Nucleus accumbens (tissue), 56 donors: ENCODE measurements at regions not wholly inside any gene's neighbourhood (a gene's known extent, or its start where the extent isn't known, plus 50 kb on each side); places are given as distances from the start of the nearest gene placed in this dataset.
"Not testable (repeated sequence)": the region's sequence is repeated elsewhere in the genome, so short reads cannot be mapped to it uniquely, and the experiment has no call there.

ENCODE experiments used
- DNase-seq, 56 donors: peaks; one replicate each; lab custom pipeline; 2025; lab: John Stamatoyannopoulos, UW

GRCh38 chr4:33953848-33954247, 2290.5 kb downstream of the ARAP2 start:
- not testable (repeated sequence) for DNase-seq

GRCh38 chr4:33954759-33955158, 2289.6 kb downstream of the ARAP2 start:
- no peak for DNase-seq

GRCh38 chr4:33959519-33959918, 2284.8 kb downstream of the ARAP2 start:
- no peak for DNase-seq

- DNase-seq = no peak
These were observed 2282.6 kb downstream of the ARAP2 start for GRCh38 chr4:33961761-33962160.

GRCh38 chr4:33966808-33967207, 2277.5 kb downstream of the ARAP2 start:
- DNase-seq = no peak

- no peak for DNase-seq
These were observed 2270.0 kb downstream of the ARAP2 start for GRCh38 chr4:33974270-33974669.

GRCh38 chr4:33975995-33976394, 2268.3 kb downstream of the ARAP2 start:
- DNase-seq = no peak

- not testable (repeated sequence) for DNase-seq
These were observed 2264.5 kb downstream of the ARAP2 start for GRCh38 chr4:33979781-33980180.

GRCh38 chr4:33980361-33980760, 2264.0 kb downstream of the ARAP2 start:
- DNase-seq = no peak

- no peak for DNase-seq
These were observed 2254.4 kb downstream of the ARAP2 start for GRCh38 chr4:33989820-33990443.

- DNase-seq = no peak
These were observed 2248.1 kb downstream of the ARAP2 start for GRCh38 chr4:33996075-33996718.

- DNase-seq = no peak
These were observed 2246.0 kb downstream of the ARAP2 start for GRCh38 chr4:33998291-33998690.

GRCh38 chr4:34000356-34000755, 2244.0 kb downstream of the ARAP2 start:
- no peak for DNase-seq

GRCh38 chr4:34006540-34006939, 2237.8 kb downstream of the ARAP2 start:
- DNase-seq = not testable (repeated sequence)

- no peak for DNase-seq
These were observed 2234.4 kb downstream of the ARAP2 start for GRCh38 chr4:34009951-34010350.

- no peak for DNase-seq
These were observed 2233.4 kb downstream of the ARAP2 start for GRCh38 chr4:34010751-34011519.

- no peak for DNase-seq
These were observed 2209.1 kb downstream of the ARAP2 start for GRCh38 chr4:34035225-34035624.

GRCh38 chr4:34037280-34037679, 2207.0 kb downstream of the ARAP2 start:
- no peak for DNase-seq

- no peak for DNase-seq
These were observed 2204.5 kb downstream of the ARAP2 start for GRCh38 chr4:34039766-34040165.

GRCh38 chr4:34043131-34043530, 2201.2 kb downstream of the ARAP2 start:
- DNase-seq = no peak

GRCh38 chr4:34046580-34046979, 2197.7 kb downstream of the ARAP2 start:
- DNase-seq = no peak

GRCh38 chr4:34047363-34047762, 2197.0 kb downstream of the ARAP2 start:
- DNase-seq = no peak
